ENCODE measurements at regions not wholly inside any gene's neighbourhood (a gene's known extent, or its start where the extent isn't known, plus 50 kb on each side); places are given as distances from the start of the nearest gene placed in this dataset.

- no peak for TF ChIP-seq CTCF (IDR thresholded peaks at IDR 0.05; ENCODE audit: low read depth, low read length, missing input control)
Observed at GRCh38 chr5:123928401-123928800, 416.4 kb downstream of the CSNK1G3 start (continued).

GRCh38 chr5:123921193-123921592 lies 409.2 kb downstream of the CSNK1G3 start:
- no peaks in the 10 kb centered on the region for H3K36me3 ChIP-seq (ENCODE audit: control insufficient read depth in 4 of 4, insufficient read depth in 3 of 4, low read depth in 1 of 4, low read length in 3 of 4)
- DNase-seq (ENCODE audit: low spot score), result no peak
- no peak overlapping the region for H3K27ac ChIP-seq (ENCODE audit: low read depth in 1 of 2, low read length in 2 of 2)
- no peak overlapping the region for H3K4me3 ChIP-seq (ENCODE audit: low read depth in 1 of 3, low read length in 3 of 3)
- H3K9ac ChIP-seq (ENCODE audit: low read depth in 1 of 2, low read length in 2 of 2), result no peak overlapping the region
- no peaks in the 10 kb centered on the region for H3K27me3 ChIP-seq (ENCODE audit: control insufficient read depth in 4 of 4, insufficient read depth in 4 of 4, low read length in 3 of 4)
- no peaks in the 10 kb centered on the region for H3K4me1 ChIP-seq (ENCODE audit: control insufficient read depth in 4 of 4, insufficient read depth in 4 of 4, low read length in 3 of 4)
- H3K9me3 ChIP-seq (ENCODE audit: control insufficient read depth in 4 of 4, low read length in 3 of 4), result no peaks in the 10 kb centered on the region
- no peak for TF ChIP-seq REST (IDR thresholded peaks at IDR 0.05)
- TF ChIP-seq YY1 (IDR thresholded peaks at IDR 0.05), result no peak

GRCh38 chr5:123916345-123917121 lies 404.6 kb downstream of the CSNK1G3 start:
- DNase-seq (ENCODE audit: low spot score), result no peak
- Histone ChIP-seq H3K36me3 (ENCODE audit: control insufficient read depth in 4 of 4, insufficient read depth in 3 of 4, low read depth in 1 of 4, low read length in 3 of 4) (no peaks in the 10 kb centered on the region), H3K4me3 (ENCODE audit: low read depth in 1 of 3, low read length in 3 of 3) (no peak overlapping the region)

More at GRCh38 chr5:123916345-123917121, 404.6 kb downstream of the CSNK1G3 start:
- no peak overlapping the region for H3K9ac ChIP-seq (ENCODE audit: low read depth in 1 of 2, low read length in 2 of 2)
- H3K27me3 ChIP-seq (ENCODE audit: control insufficient read depth in 4 of 4, insufficient read depth in 4 of 4, low read length in 3 of 4), result no peaks in the 10 kb centered on the region
- H3K9me3 ChIP-seq (ENCODE audit: control insufficient read depth in 4 of 4, low read length in 3 of 4), result peaks cover 0 to 5% (median under 1%) of the 10 kb centered on the region in 4 donors
- no peak for TF ChIP-seq ZBTB33 (IDR thresholded peaks at IDR 0.05)
- TF ChIP-seq RXRA (IDR thresholded peaks at IDR 0.05), result no peak
- no peak overlapping the region for H3K27ac ChIP-seq (ENCODE audit: low read depth in 1 of 2, low read length in 2 of 2)
- 64% methylated on average over 8 of the region's 8 CpGs for WGBS
- no peaks in the 10 kb centered on the region for H3K4me1 ChIP-seq (ENCODE audit: control insufficient read depth in 4 of 4, insufficient read depth in 4 of 4, low read length in 3 of 4)
